GM23338 (cell line): ENCODE measurements at regions not wholly inside any gene's neighbourhood (a gene's known extent, or its start where the extent isn't known, plus 50 kb on each side); places are given as distances from the start of the nearest gene placed in this dataset.

Experiments used
- ATAC-seq: fragments of 200-7000 bp; cut with Tn5 transposase; 3 replicates; pipeline ENCODE4 v1.9.1; 2020
- DNase-seq: peaks from one replicate; pipeline ENCODE4 v3.0.0-alpha.2; 2015; ENCODE audit warnings: low spot score
- H2AFZ ChIP-seq: fragments of 200-600 bp; sonication (generic); 2 replicates; pipeline ENCODE4 v1.8.0; 2016; ENCODE audit warnings: antibody characterized with exemption, mild to moderate bottlenecking, moderate library complexity
- H3F3A ChIP-seq: fragments of 200-600 bp; sonication (generic); replicated peaks from 2 replicates; pipeline ENCODE4 v1.8.0; 2017; ENCODE audit warnings: antibody characterized with exemption, mixed run types, low read depth
- H3K27ac ChIP-seq: fragments of 200-600 bp; sonication (generic); 2 replicates; pipeline ENCODE4 v1.6.1; 2016; ENCODE audit warnings: low read depth
- H3K27me3 ChIP-seq: fragments of 200-600 bp; sonication (generic); 2 replicates; pipeline ENCODE4 v1.8.0; 2016; ENCODE audit warnings: mild to moderate bottlenecking, mixed run types, moderate library complexity; ENCODE audit not compliant: insufficient read depth
- H3K36me3 ChIP-seq: fragments of 200-600 bp; sonication (generic); 2 replicates; pipeline ENCODE4 v1.8.0; 2016; ENCODE audit warnings: mild to moderate bottlenecking; ENCODE audit not compliant: insufficient read depth
- H3K4me1 ChIP-seq: fragments of 200-600 bp; sonication (generic); 2 replicates; pipeline ENCODE4 v1.8.0; 2016; ENCODE audit warnings: mild to moderate bottlenecking, moderate library complexity; ENCODE audit not compliant: insufficient read depth
- H3K4me2 ChIP-seq: fragments of 200-600 bp; sonication (generic); 2 replicates; pipeline ENCODE4 v1.7.1; 2017; ENCODE audit warnings: mixed run types
- H3K4me3 ChIP-seq: fragments of 200-600 bp; sonication (generic); 2 replicates; pipeline ENCODE4 v1.6.1; 2016; ENCODE audit warnings: mixed run types
- H3K79me2 ChIP-seq: fragments of 200-600 bp; sonication (generic); replicated peaks from 2 replicates; pipeline ENCODE4 v1.8.0; 2017; ENCODE audit warnings: mild to moderate bottlenecking; ENCODE audit not compliant: insufficient read depth
- H3K9me2 ChIP-seq: fragments of 200-600 bp; sonication (generic); 2 replicates; pipeline ENCODE4 v1.8.0; 2017; ENCODE audit not compliant: insufficient read depth
- H4K20me1 ChIP-seq: fragments of 200-600 bp; sonication (generic); replicated peaks from 2 replicates; pipeline ENCODE4 v1.8.0; 2017; ENCODE audit warnings: mild to moderate bottlenecking; ENCODE audit not compliant: insufficient read depth
- H3K27ac Mint-ChIP-seq: 2 replicates; pipeline ENCODE4 v1.8.0; 2020; ENCODE audit warnings: inconsistent platforms, mild to moderate bottlenecking, moderate library complexity, mixed read lengths
- H3K27me3 Mint-ChIP-seq: 3 replicates; pipeline ENCODE4 v1.8.0; 2022; ENCODE audit warnings: low read depth, mild to moderate bottlenecking, moderate library complexity, mixed read lengths, inconsistent platforms; ENCODE audit not compliant: insufficient read depth, poor library complexity
- H3K36me3 Mint-ChIP-seq: 3 replicates; pipeline ENCODE4 v1.8.0; 2021; ENCODE audit warnings: low read depth, mild to moderate bottlenecking, inconsistent platforms, moderate library complexity, mixed read lengths
- H3K4me1 Mint-ChIP-seq: 3 replicates; pipeline ENCODE4 v1.8.0; 2020; ENCODE audit warnings: mild to moderate bottlenecking, inconsistent platforms, mixed read lengths
- H3K4me3 Mint-ChIP-seq: 3 replicates; pipeline ENCODE4 v1.8.0; 2021; ENCODE audit warnings: moderate library complexity, mild to moderate bottlenecking, inconsistent platforms, mixed read lengths
- H3K9me3 Mint-ChIP-seq: 3 replicates; pipeline ENCODE4 v1.8.0; 2020; ENCODE audit warnings: moderate library complexity, mild to moderate bottlenecking, inconsistent platforms, mixed read lengths
- CREB1 ChIP-seq: fragments of 250-450 bp; sonication (Bioruptor Pico); IDR thresholded peaks from 2 replicates; pipeline ENCODE4 v1.5.0; 2020; ENCODE audit warnings: low read depth, mild to moderate bottlenecking, moderate library complexity
- EZH2 ChIP-seq: fragments of 200-600 bp; sonication (generic); IDR thresholded peaks from one replicate; pipeline ENCODE4 v1.8.0; 2017; ENCODE audit warnings: antibody characterized with exemption, mild to moderate bottlenecking, low read depth; ENCODE audit not compliant: unreplicated experiment
- EZH2phosphoT487 ChIP-seq: fragments of 200-600 bp; sonication (generic); IDR thresholded peaks from one replicate; pipeline ENCODE4 v1.8.1; 2018; ENCODE audit warnings: antibody characterized with exemption; ENCODE audit not compliant: unreplicated experiment
- JUNB ChIP-seq: IDR thresholded peaks from one replicate; pipeline ENCODE4 v1.6.1; 2016; ENCODE audit warnings: antibody characterized with exemption; ENCODE audit not compliant: unreplicated experiment
- NANOG ChIP-seq: IDR thresholded peaks from 2 replicates; pipeline ENCODE4 v1.6.1; 2016; ENCODE audit warnings: antibody characterized with exemption, borderline replicate concordance
- POLR2AphosphoS5 ChIP-seq: IDR thresholded peaks from 2 replicates; pipeline ENCODE4 v1.6.1; 2016; ENCODE audit warnings: antibody characterized with exemption, low read depth
- STAT1 ChIP-seq: IDR thresholded peaks from one replicate; pipeline ENCODE4 v1.6.1; 2016; ENCODE audit warnings: antibody characterized with exemption; ENCODE audit not compliant: unreplicated experiment
- ZNF114 ChIP-seq: fragments of 250-450 bp; sonication (Bioruptor Pico); IDR thresholded peaks from 2 replicates; pipeline ENCODE4 v1.5.0; 2020; ENCODE audit warnings: mild to moderate bottlenecking, moderate library complexity
- ZNF331 ChIP-seq: fragments of 250-450 bp; sonication (Bioruptor Pico); IDR thresholded peaks from 2 replicates; pipeline ENCODE4 v1.5.0; 2020; ENCODE audit warnings: low read depth, mild to moderate bottlenecking, moderate library complexity
- TF ChIP-seq, protein P1 (sequence below): fragments of 250-450 bp; sonication (Bioruptor Pico); IDR thresholded peaks from 2 replicates; pipeline ENCODE4 v1.5.0; 2020; ENCODE audit warnings: mild to moderate bottlenecking, moderate library complexity
- TF ChIP-seq, protein P2 (sequence below): IDR thresholded peaks from one replicate; pipeline ENCODE4 v1.6.1; 2018; ENCODE audit warnings: antibody characterized with exemption; ENCODE audit not compliant: unreplicated experiment
- TF ChIP-seq, protein P3 (sequence below), 2 experiments: fragments of 200-600 bp in 1 of 2; sonication (generic) in 1 of 2; conservative IDR thresholded peaks; 2 replicates each; pipeline versions ENCODE4 v1.5.1 to v1.6.1; 2016 to 2017; ENCODE audit warnings: antibody characterized with exemption in 2 of 2, low read depth in 2 of 2, mild to moderate bottlenecking in 2 of 2, moderate library complexity in 1 of 2
- TF ChIP-seq, protein P4 (sequence below): IDR thresholded peaks from 2 replicates; pipeline ENCODE4 v1.6.1; 2016; ENCODE audit warnings: antibody characterized with exemption

DNA sequence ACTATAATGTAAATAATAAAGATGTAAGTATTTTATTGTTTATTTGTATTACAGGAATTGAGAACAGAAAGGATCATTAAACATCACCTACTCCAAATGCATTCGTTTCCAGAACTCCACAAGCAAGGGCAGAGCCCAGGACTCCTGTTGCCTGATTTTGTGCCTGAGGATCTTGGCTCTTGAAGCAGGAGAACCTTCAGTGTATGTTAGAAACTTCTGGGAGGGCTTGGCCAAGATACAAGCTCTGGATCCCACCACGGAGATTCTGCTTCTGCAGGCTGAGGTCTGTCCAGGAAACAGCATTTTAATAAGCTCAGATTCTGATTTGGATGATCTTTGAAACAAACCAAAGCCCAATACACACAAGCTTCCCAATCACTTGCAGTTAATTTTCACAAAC is 142.4 kb upstream of the SOX11 start:
- no peaks in the 10 kb centered on the region for H3K27me3 Mint-ChIP-seq
- no peak overlapping the region for H3K4me2 ChIP-seq
- no peaks in the 10 kb centered on the region for H3F3A ChIP-seq
- H3K4me3 Mint-ChIP-seq, result no peak overlapping the region
- no peak overlapping the region for H3K27ac ChIP-seq
- H3K79me2 ChIP-seq, result no peaks in the 10 kb centered on the region
- H4K20me1 ChIP-seq, result no peaks in the 10 kb centered on the region
- no peak overlapping the region for H3K27ac Mint-ChIP-seq
- H3K9me3 Mint-ChIP-seq, result peaks cover 80% of the 10 kb centered on the region
- ATAC-seq (no peak), DNase-seq (no peak)
- peaks cover 5% of the 10 kb centered on the region for H3K36me3 ChIP-seq
- no peak overlapping the region for H2AFZ ChIP-seq
- no peaks in the 10 kb centered on the region; the same call in 1 of the 2 replicates for H3K9me2 ChIP-seq
- H3K4me1 ChIP-seq, result 0 out of 2 replicates have a peak, but pooled peaks cover 8% of the 10 kb centered on the region
- no peak for TF ChIP-seq CREB1
- TF ChIP-seq, protein P1, sequence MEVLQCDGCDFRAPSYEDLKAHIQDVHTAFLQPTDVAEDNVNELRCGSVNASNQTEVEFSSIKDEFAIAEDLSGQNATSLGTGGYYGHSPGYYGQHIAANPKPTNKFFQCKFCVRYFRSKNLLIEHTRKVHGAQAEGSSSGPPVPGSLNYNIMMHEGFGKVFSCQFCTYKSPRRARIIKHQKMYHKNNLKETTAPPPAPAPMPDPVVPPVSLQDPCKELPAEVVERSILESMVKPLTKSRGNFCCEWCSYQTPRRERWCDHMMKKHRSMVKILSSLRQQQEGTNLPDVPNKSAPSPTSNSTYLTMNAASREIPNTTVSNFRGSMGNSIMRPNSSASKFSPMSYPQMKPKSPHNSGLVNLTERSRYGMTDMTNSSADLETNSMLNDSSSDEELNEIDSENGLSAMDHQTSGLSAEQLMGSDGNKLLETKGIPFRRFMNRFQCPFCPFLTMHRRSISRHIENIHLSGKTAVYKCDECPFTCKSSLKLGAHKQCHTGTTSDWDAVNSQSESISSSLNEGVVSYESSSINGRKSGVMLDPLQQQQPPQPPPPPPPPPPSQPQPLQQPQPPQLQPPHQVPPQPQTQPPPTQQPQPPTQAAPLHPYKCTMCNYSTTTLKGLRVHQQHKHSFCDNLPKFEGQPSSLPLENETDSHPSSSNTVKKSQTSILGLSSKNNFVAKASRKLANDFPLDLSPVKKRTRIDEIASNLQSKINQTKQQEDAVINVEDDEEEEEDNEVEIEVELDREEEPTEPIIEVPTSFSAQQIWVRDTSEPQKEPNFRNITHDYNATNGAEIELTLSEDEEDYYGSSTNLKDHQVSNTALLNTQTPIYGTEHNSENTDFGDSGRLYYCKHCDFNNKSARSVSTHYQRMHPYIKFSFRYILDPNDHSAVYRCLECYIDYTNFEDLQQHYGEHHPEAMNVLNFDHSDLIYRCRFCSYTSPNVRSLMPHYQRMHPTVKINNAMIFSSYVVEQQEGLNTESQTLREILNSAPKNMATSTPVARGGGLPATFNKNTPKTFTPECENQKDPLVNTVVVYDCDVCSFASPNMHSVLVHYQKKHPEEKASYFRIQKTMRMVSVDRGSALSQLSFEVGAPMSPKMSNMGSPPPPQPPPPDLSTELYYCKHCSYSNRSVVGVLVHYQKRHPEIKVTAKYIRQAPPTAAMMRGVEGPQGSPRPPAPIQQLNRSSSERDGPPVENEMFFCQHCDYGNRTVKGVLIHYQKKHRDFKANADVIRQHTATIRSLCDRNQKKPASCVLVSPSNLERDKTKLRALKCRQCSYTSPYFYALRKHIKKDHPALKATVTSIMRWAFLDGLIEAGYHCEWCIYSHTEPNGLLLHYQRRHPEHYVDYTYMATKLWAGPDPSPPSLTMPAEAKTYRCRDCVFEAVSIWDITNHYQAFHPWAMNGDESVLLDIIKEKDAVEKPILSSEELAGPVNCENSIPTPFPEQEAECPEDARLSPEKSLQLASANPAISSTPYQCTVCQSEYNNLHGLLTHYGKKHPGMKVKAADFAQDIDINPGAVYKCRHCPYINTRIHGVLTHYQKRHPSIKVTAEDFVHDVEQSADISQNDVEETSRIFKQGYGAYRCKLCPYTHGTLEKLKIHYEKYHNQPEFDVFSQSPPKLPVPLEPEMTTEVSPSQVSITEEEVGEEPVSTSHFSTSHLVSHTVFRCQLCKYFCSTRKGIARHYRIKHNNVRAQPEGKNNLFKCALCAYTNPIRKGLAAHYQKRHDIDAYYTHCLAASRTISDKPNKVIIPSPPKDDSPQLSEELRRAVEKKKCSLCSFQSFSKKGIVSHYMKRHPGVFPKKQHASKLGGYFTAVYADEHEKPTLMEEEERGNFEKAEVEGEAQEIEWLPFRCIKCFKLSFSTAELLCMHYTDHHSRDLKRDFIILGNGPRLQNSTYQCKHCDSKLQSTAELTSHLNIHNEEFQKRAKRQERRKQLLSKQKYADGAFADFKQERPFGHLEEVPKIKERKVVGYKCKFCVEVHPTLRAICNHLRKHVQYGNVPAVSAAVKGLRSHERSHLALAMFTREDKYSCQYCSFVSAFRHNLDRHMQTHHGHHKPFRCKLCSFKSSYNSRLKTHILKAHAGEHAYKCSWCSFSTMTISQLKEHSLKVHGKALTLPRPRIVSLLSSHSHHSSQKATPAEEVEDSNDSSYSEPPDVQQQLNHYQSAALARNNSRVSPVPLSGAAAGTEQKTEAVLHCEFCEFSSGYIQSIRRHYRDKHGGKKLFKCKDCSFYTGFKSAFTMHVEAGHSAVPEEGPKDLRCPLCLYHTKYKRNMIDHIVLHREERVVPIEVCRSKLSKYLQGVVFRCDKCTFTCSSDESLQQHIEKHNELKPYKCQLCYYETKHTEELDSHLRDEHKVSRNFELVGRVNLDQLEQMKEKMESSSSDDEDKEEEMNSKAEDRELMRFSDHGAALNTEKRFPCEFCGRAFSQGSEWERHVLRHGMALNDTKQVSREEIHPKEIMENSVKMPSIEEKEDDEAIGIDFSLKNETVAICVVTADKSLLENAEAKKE, result no peak
- no peak for TF ChIP-seq ZNF331 (CRISPR knock-in tag)
- TF ChIP-seq JUNB, result no peak
- TF ChIP-seq, protein P2, sequence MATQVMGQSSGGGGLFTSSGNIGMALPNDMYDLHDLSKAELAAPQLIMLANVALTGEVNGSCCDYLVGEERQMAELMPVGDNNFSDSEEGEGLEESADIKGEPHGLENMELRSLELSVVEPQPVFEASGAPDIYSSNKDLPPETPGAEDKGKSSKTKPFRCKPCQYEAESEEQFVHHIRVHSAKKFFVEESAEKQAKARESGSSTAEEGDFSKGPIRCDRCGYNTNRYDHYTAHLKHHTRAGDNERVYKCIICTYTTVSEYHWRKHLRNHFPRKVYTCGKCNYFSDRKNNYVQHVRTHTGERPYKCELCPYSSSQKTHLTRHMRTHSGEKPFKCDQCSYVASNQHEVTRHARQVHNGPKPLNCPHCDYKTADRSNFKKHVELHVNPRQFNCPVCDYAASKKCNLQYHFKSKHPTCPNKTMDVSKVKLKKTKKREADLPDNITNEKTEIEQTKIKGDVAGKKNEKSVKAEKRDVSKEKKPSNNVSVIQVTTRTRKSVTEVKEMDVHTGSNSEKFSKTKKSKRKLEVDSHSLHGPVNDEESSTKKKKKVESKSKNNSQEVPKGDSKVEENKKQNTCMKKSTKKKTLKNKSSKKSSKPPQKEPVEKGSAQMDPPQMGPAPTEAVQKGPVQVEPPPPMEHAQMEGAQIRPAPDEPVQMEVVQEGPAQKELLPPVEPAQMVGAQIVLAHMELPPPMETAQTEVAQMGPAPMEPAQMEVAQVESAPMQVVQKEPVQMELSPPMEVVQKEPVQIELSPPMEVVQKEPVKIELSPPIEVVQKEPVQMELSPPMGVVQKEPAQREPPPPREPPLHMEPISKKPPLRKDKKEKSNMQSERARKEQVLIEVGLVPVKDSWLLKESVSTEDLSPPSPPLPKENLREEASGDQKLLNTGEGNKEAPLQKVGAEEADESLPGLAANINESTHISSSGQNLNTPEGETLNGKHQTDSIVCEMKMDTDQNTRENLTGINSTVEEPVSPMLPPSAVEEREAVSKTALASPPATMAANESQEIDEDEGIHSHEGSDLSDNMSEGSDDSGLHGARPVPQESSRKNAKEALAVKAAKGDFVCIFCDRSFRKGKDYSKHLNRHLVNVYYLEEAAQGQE, result no peak
- no peak for TF ChIP-seq NANOG
- TF ChIP-seq POLR2AphosphoS5, result no peak
- TF ChIP-seq EZH2phosphoT487, result no peak
- TF ChIP-seq STAT1, result no peak
- TF ChIP-seq ZNF114 (CRISPR knock-in tag), result no peak
- TF ChIP-seq, protein P3, sequence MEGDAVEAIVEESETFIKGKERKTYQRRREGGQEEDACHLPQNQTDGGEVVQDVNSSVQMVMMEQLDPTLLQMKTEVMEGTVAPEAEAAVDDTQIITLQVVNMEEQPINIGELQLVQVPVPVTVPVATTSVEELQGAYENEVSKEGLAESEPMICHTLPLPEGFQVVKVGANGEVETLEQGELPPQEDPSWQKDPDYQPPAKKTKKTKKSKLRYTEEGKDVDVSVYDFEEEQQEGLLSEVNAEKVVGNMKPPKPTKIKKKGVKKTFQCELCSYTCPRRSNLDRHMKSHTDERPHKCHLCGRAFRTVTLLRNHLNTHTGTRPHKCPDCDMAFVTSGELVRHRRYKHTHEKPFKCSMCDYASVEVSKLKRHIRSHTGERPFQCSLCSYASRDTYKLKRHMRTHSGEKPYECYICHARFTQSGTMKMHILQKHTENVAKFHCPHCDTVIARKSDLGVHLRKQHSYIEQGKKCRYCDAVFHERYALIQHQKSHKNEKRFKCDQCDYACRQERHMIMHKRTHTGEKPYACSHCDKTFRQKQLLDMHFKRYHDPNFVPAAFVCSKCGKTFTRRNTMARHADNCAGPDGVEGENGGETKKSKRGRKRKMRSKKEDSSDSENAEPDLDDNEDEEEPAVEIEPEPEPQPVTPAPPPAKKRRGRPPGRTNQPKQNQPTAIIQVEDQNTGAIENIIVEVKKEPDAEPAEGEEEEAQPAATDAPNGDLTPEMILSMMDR (conservative IDR thresholded peaks at IDR 0.05; ENCODE audit: low read depth in 2 of 2), result no peak
- TF ChIP-seq, protein P4, sequence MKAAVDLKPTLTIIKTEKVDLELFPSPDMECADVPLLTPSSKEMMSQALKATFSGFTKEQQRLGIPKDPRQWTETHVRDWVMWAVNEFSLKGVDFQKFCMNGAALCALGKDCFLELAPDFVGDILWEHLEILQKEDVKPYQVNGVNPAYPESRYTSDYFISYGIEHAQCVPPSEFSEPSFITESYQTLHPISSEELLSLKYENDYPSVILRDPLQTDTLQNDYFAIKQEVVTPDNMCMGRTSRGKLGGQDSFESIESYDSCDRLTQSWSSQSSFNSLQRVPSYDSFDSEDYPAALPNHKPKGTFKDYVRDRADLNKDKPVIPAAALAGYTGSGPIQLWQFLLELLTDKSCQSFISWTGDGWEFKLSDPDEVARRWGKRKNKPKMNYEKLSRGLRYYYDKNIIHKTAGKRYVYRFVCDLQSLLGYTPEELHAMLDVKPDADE, result no peak
- no peak for TF ChIP-seq EZH2
- H3K27me3 ChIP-seq, result no peaks in the 10 kb centered on the region
- H3K4me3 ChIP-seq, result no peak overlapping the region
- H3K36me3 Mint-ChIP-seq, result peaks cover 22% of the 10 kb centered on the region
- no peaks in the 10 kb centered on the region; the same call in 2 of the 3 replicates for H3K4me1 Mint-ChIP-seq
